Adrenal gland (tissue), 9 donors: ENCODE measurements at regions not wholly inside any gene's neighbourhood (a gene's known extent, or its start where the extent isn't known, plus 50 kb on each side); places are given as distances from the start of the nearest gene placed in this dataset.

Experiments
- DNase-seq, 7 donors: peaks; one replicate each; pipeline ENCODE4 v3.0.0-alpha.2; 2019 to 2020
- H3K27ac ChIP-seq, 5 donors: fragments of 200-600 bp; sonication (generic) in 4 of 5; 1 replicate in 3 of 5; 2 replicates in 2 of 5; pipeline versions ENCODE4 v1.5.1 to v1.8.0; 2016 to 2020; ENCODE audit warnings: mild to moderate bottlenecking in 1 of 5
- H3K27me3 ChIP-seq: fragments of 200-600 bp; 2 replicates; pipeline ENCODE4 v1.8.0; 2021
- H3K36me3 ChIP-seq, 2 donors: fragments of 200-600 bp; replicated peaks in 1 of 2; 1 replicate in 1 of 2; 2 replicates in 1 of 2; pipeline versions ENCODE4 v1.5.1 to v1.8.0; 2018 to 2022
- H3K4me1 ChIP-seq, 2 donors: fragments of 200-600 bp; replicated peaks in 1 of 2; 1 replicate in 1 of 2; 2 replicates in 1 of 2; pipeline versions ENCODE4 v1.5.1 to v1.8.0; 2018 to 2021
- H3K4me3 ChIP-seq, 4 donors: fragments of 200-600 bp; sonication (generic) in 3 of 4; one replicate each; pipeline ENCODE4 v1.5.1; 2016 to 2018
- H3K9me3 ChIP-seq, 3 donors: fragments of 200-600 bp; sonication (generic) in 1 of 3; replicated peaks in 1 of 3; 1 replicate in 2 of 3; 2 replicates in 1 of 3; pipeline versions ENCODE4 v1.5.1 to v1.8.0; 2016 to 2021
- POLR2A ChIP-seq, 2 donors: fragments of 450-650 bp; IDR thresholded peaks; one replicate each; pipeline ENCODE4 v1.6.1; 2017; ENCODE audit warnings: antibody characterized with exemption in 2 of 2, mild to moderate bottlenecking in 2 of 2, moderate library complexity in 1 of 2
- WGBS, 4 donors: extraction: QIAGEN DNeasy Blood & Tissue Kit in 2 of 4; methylation state at CpG; one replicate each; pipeline versions ENCODE4 v1.1.5 to v1.1.7; 2013 to 2017; 5-methylcytosine and 5-hydroxymethylcytosine counted together
- intact Hi-C, 2 donors: fragments of 100-400 bp; cut with DNase I; formaldehyde crosslinking; loops; one replicate each; pipeline versions ENCODE4 v1.14.1 to v1.15.0; 2022 to 2023
- TF ChIP-seq, protein P1 (sequence below), 6 experiments: fragments of 450-650 bp in 4 of 6; fragments of 200-600 bp in 2 of 6; sonication (generic) in 1 of 6; IDR thresholded peaks; 1 replicate in 5 of 6; 2 replicates in 1 of 6; pipeline versions ENCODE4 v1.5.1 to v1.8.0; 2016 to 2021; ENCODE audit warnings: antibody characterized with exemption in 6 of 6, mild to moderate bottlenecking in 2 of 6, moderate library complexity in 1 of 6
- donor health status: healthy with polysubstance abuse.
- donor health status: Bipolar disorder and iron deficiency.
- donor health status: DM: yes; HTN: yes; CAD: no.
- donor health status: DM: no; HTN: no; CAD: no.
- donor health status: DM: no; HTN: no; CAD: no.

GRCh38 chr18:52131845-52132244 lies 208.2 kb upstream of the DCC start:
- intact Hi-C loops: no loop called here
- Histone ChIP-seq H3K36me3 (no peaks in the 10 kb centered on the region), H3K4me1 (no peaks in the 10 kb centered on the region), H3K27ac (no peak overlapping the region), H3K4me3 (no peak overlapping the region), H3K27me3 (no peaks in the 10 kb centered on the region), H3K9me3 (no peaks in the 10 kb centered on the region)
- no peak for DNase-seq
- TF ChIP-seq POLR2A (IDR thresholded peaks at IDR 0.05): no peak
- TF ChIP-seq, protein P1, sequence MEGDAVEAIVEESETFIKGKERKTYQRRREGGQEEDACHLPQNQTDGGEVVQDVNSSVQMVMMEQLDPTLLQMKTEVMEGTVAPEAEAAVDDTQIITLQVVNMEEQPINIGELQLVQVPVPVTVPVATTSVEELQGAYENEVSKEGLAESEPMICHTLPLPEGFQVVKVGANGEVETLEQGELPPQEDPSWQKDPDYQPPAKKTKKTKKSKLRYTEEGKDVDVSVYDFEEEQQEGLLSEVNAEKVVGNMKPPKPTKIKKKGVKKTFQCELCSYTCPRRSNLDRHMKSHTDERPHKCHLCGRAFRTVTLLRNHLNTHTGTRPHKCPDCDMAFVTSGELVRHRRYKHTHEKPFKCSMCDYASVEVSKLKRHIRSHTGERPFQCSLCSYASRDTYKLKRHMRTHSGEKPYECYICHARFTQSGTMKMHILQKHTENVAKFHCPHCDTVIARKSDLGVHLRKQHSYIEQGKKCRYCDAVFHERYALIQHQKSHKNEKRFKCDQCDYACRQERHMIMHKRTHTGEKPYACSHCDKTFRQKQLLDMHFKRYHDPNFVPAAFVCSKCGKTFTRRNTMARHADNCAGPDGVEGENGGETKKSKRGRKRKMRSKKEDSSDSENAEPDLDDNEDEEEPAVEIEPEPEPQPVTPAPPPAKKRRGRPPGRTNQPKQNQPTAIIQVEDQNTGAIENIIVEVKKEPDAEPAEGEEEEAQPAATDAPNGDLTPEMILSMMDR (IDR thresholded peaks at IDR 0.05): no peak
- 66 to 78% (median 73%) methylated on average over 3 of the region's 3 CpGs for WGBS, 4 donors

DNA sequence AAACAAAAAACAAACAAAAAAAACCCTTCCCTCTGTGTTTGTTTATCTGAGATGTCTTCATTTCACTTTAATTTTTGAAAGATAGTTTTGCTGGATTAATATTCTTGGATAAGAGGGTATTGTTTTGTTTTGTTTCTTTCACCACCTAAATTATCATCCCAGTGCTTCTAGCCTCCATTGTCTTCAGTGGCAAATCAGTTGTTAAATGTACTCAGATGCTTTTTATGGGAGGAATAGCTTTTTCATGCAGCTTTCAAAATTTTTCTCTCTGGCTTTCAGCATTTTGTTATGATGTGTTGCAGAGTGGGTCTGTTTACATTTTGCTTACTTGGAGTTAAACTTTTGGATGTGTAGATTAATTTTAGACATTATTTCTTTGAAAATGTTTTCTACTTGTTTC lies 203.5 kb upstream of the DCC start:
- H3K4me1 ChIP-seq: no peaks in the 10 kb centered on the region
- intact Hi-C loops: no loop called here
- H3K36me3 ChIP-seq: no peaks in the 10 kb centered on the region
- no peak for DNase-seq
- no peak overlapping the region for H3K27ac ChIP-seq
- no peaks in the 10 kb centered on the region for H3K27me3 ChIP-seq
- no peaks in the 10 kb centered on the region for H3K9me3 ChIP-seq
- TF ChIP-seq, protein P1 (IDR thresholded peaks at IDR 0.05): no peak
- TF ChIP-seq POLR2A (IDR thresholded peaks at IDR 0.05): no peak
- no peak overlapping the region for H3K4me3 ChIP-seq

DNA sequence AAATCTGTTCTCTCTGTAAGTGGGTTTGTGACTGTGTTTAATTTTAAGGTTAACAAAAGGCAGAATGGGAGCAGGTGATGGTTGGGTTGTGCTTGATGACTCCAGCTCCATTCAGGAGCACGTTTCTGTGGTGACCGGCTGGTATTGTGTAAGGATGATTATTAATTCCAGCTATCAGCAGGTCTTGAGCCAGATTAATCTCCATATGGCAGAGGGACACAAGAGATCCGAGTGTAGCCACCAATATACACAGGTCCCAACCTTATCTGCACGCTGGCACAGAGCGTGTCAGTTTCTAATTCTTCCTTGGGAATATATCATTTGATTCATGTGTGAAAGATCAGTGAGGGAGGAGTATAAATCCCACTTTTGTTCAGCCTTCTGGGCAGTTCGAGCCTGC lies 199.0 kb upstream of the DCC start:
- intact Hi-C loops: no loop called here

GRCh38 chr18:52150050-52150449 lies 189.9 kb upstream of the DCC start:
- Histone ChIP-seq H3K27ac (no peak overlapping the region), H3K4me1 (no peaks in the 10 kb centered on the region), H3K36me3 (no peaks in the 10 kb centered on the region), H3K9me3 (no peaks in the 10 kb centered on the region), H3K4me3 (no peak overlapping the region), H3K27me3 (no peaks in the 10 kb centered on the region)
- intact Hi-C loops: no loop called here
- no peak for TF ChIP-seq POLR2A (IDR thresholded peaks at IDR 0.05)
- TF ChIP-seq, protein P1 (IDR thresholded peaks at IDR 0.05): no peak
- no peak for DNase-seq
- 74 to 80% (median 78%) methylated on average over 2 of the region's 2 CpGs for WGBS, 4 donors

More for the DNA sequence above, 199.0 kb upstream of the DCC start:
- 42 to 64% (median 55%) methylated on average over 5 to 6 of the region's 6 CpGs for WGBS, 4 donors
- H3K4me1 ChIP-seq: no peaks in the 10 kb centered on the region
- H3K36me3 ChIP-seq: no peaks in the 10 kb centered on the region
- H3K4me3 ChIP-seq: no peak overlapping the region
- H3K9me3 ChIP-seq: no peaks in the 10 kb centered on the region
- no peaks in the 10 kb centered on the region for H3K27me3 ChIP-seq
- no peak overlapping the region for H3K27ac ChIP-seq
- DNase-seq: no peak
- TF ChIP-seq POLR2A (IDR thresholded peaks at IDR 0.05): no peak
- TF ChIP-seq, protein P1 (IDR thresholded peaks at IDR 0.05): no peak
